GM10266 (cell line): ENCODE measurements at regions not wholly inside any gene's neighbourhood (a gene's known extent, or its start where the extent isn't known, plus 50 kb on each side); places are given as distances from the start of the nearest gene placed in this dataset.
"Not testable (repeated sequence)": the region's sequence is repeated elsewhere in the genome, so short reads cannot be mapped to it uniquely, and the experiment has no call there.

Experiments used
- DNase-seq: peaks from one replicate; pipeline ENCODE4 v3.0.0; 2012; ENCODE audit errors: extremely low spot score
- CTCF ChIP-seq: IDR thresholded peaks from 2 replicates; pipeline ENCODE4 v1.5.1; 2012; ENCODE audit warnings: mild to moderate bottlenecking, low read depth; ENCODE audit not compliant: control insufficient read depth, insufficient read depth; ENCODE audit errors: missing control alignments

DNA sequence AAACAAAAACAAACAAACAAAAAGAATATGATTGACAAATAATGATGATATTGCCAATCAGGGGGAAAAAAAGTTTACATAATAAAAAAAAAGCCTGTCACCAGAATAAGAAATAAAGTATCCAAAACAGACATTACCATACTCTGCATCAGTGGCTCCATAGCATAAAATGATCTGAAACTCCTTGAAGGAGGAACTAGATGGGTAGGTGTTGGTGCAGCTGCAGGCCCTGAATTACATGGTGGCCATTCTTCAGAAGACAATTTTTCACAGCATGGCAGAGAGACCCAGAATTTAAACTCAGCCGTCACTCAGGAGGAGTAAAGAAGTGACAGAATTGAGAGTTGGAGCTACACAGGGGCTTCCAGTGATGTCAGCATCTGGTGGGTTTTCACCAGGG lies 60.2 kb downstream of the GLUL start:
- no peak for TF ChIP-seq CTCF
- no peak for DNase-seq

DNA sequence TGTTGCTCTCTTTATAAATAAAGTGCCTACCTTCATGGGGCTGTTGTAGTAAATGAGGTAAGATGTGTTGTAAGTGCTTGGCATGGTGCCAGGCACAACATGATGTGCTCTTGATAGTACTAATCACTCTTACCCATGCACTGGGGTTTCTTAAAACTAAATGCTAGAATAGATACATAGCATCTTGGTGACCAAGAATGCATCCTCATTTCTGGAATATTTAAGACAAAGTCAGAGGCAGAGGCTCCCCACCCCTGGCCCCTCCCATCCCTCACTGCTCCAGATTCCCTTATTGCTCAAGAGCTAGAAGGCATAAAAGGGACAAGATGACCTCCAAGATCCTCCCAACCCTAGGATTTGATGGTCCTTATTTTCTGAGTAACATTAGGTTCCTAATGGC lies 61.3 kb downstream of the GLUL start:
- DNase-seq = no peak
- no peak for TF ChIP-seq CTCF

GRCh38 chr1:182329471-182329870 lies 62.1 kb downstream of the GLUL start:
- DNase-seq = no peak
- TF ChIP-seq CTCF = no peak

DNA sequence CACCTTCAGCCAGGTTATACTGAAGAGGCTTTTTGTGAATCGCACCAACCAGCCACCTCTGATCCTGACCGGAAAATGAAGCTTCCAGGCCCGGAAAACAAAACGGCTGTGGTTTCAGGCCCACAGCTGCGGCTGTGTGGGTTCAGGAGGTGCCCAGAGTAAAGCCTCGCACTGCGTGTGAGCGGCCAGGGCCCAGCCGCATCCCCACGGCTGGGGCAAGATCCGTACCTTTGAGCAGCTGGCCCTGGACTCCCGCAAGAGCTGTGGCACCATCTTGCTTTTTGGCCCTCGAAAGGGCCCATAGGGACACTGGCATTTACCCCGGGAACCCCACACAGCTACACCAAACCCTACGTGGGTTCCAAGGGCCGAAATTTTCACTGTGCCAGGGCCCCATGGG lies 63.0 kb downstream of the GLUL start:
- no peak for TF ChIP-seq CTCF
- DNase-seq = no peak

GRCh38 chr1:182325339-182325738 lies 66.3 kb downstream of the GLUL start:
- no peak for DNase-seq
- TF ChIP-seq CTCF = no peak

- not testable (repeated sequence) for DNase-seq
Observed at GRCh38 chr1:182321532-182321931, 70.1 kb downstream of the GLUL start.

DNA sequence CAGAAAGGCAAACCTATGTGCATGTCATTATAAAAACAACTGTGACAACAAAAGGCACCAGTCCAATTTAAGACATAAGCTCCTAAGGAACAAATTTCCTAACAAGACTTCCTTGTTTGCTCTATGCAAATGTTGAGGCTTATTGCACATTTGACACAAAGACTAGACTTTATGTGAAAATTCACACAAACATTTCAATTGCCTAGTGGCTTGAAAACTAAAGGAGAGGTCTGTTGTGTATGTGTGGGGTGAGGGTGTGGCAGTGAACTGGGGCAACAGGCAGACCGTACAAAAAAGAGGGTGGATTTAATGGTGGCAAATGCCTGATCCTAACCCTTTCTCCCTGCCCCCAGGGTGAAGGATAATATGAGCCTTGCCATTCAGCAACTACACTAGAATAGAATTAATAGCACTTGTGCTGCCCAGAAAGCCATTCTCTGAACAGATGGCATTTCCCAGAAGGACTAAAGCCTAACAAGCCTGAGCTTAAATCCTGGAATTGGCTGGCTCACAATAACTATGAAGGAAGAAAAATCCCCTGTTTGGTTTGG lies 73.9 kb downstream of the GLUL start:
- no peak for DNase-seq
- TF ChIP-seq CTCF = no peak

DNA sequence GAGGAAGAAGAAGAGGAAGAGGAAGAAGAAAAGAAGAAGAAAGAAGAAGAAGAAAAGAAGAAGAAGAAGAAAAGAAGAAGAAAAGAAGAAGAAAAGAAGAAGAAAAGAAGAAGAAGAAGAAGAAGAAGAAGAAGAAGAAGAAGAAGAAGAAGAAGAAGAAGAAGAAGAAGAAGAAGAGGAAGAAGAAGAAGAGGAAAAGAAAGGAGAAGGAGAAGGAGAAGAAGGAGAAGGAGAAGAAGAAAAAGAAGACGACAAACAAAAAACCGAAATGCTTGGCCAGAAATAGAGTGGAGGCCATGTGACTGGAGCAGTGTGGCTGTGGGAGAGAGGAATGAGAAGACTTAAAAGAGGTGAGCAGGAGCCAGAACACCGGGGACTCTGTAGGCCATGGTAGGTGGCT lies 75.1 kb downstream of the GLUL start:
- not testable (repeated sequence) for DNase-seq
